ENCODE measurements at regions not wholly inside any gene's neighbourhood (a gene's known extent, or its start where the extent isn't known, plus 50 kb on each side); places are given as distances from the start of the nearest gene placed in this dataset.

- no peaks in the 10 kb centered on the region for H3K27me3 ChIP-seq (ENCODE audit: insufficient read depth, low read length)
- Mint-ChIP-seq H3K36me3 (ENCODE audit: insufficient read depth in 1 of 3, low read depth in 3 of 3) (no peaks in the 10 kb centered on the region), H3K4me3 (peak overlapping the region in 1 of 2 experiments; percentile 43; a peak in 2 of 5 replicates), H3K27ac (0 out of 7 replicates have a peak overlapping the region, but pooled peaks of 2 of the 3 experiments have one; percentile 15 to 55), H3K9me3 (peaks cover 0 to 3% of the 10 kb centered on the region in 2 experiments; a peak in 2 of 5 replicates), H3K27me3 (ENCODE audit: low read depth) (peaks cover 3% of the 10 kb centered on the region; the same call in 1 of the 2 replicates), H3K4me1 (peaks cover 8% of the 10 kb centered on the region in 2 experiments)
- no peak overlapping the region for H3K23ac ChIP-seq (ENCODE audit: insufficient read length, low read depth, low read length)
- H2AK5ac ChIP-seq (ENCODE audit: insufficient read length, low read length) = no peak overlapping the region
- H3K18ac ChIP-seq (ENCODE audit: insufficient read length, low read depth, low read length) = no peak overlapping the region
- H3T11ph ChIP-seq (ENCODE audit: low read length) = no peak overlapping the region
- H2AFZ ChIP-seq (ENCODE audit: low read length) = no peak overlapping the region
- no peak overlapping the region for H4K91ac ChIP-seq (ENCODE audit: insufficient read length, low read depth, low read length)
- H2BK120ac ChIP-seq (ENCODE audit: low read depth, low read length, poor library complexity, severe bottlenecking) = no peak overlapping the region
- no peak overlapping the region for H3K14ac ChIP-seq (ENCODE audit: insufficient read depth, low read length)
- H3K9me3 ChIP-seq (ENCODE audit: control insufficient read depth, low read depth, low read length) = no peaks in the 10 kb centered on the region
- H4K8ac ChIP-seq (replicated peaks; ENCODE audit: insufficient read length, low read depth, low read length) = no peak overlapping the region
- H3K79me2 ChIP-seq (ENCODE audit: insufficient read depth, low read length) = no peaks in the 10 kb centered on the region
- no peak overlapping the region for H2BK15ac ChIP-seq (ENCODE audit: low read depth, low read length)
- WGBS (ENCODE audit: extremely low coverage, insufficient read length, low lambda C conversion rate) = no CpG with 5 or more reads among the region's 11 CpGs
- TF ChIP-seq CTCF (conservative IDR thresholded peaks at IDR 0.05) = no peak
- H3K4me2 ChIP-seq (ENCODE audit: insufficient read depth, insufficient read length, low read length) = no peak overlapping the region
- no peak overlapping the region for H3K9ac ChIP-seq (ENCODE audit: extremely low read depth, insufficient read length, low read length)
- H3K4me1 ChIP-seq (ENCODE audit: insufficient read depth, low read length) = no peaks in the 10 kb centered on the region
- no peak overlapping the region for H2BK12ac ChIP-seq (ENCODE audit: insufficient read length, low read depth, low read length)
- no peak overlapping the region for H3K27ac ChIP-seq (ENCODE audit: insufficient read length, low read depth, low read length)
- no peaks in the 10 kb centered on the region for H3K23me2 ChIP-seq (ENCODE audit: insufficient read length, low read depth, low read length, poor library complexity, severe bottlenecking)
- no peak overlapping the region for H2BK5ac ChIP-seq (ENCODE audit: insufficient read length, low read length)
- H4K20me1 ChIP-seq (ENCODE audit: control insufficient read depth, insufficient read depth, insufficient read length) = no peaks in the 10 kb centered on the region
- no peak overlapping the region for H4K5ac ChIP-seq (ENCODE audit: insufficient read length, low read depth, low read length)
- no peaks in the 10 kb centered on the region for H3K79me1 ChIP-seq (ENCODE audit: insufficient read depth, low read depth, low read length, poor library complexity, severe bottlenecking)
- no peak overlapping the region for H2BK20ac ChIP-seq (ENCODE audit: low read depth, low read length, poor library complexity, severe bottlenecking)
- DNase-seq = no peak
- H3K56ac ChIP-seq (ENCODE audit: insufficient read length, low read depth, low read length) = no peak overlapping the region
- H3K4ac ChIP-seq (ENCODE audit: low read depth, low read length) = no peak overlapping the region
Observed at GRCh38 chr3:87509401-87509800, 233.0 kb upstream of the POU1F1 start.

Measured in H9 (cell line).